GM23338 (cell line): ENCODE measurements at regions not wholly inside any gene's neighbourhood (a gene's known extent, or its start where the extent isn't known, plus 50 kb on each side); places are given as distances from the start of the nearest gene placed in this dataset.
"Not testable (repeated sequence)": the region's sequence is repeated elsewhere in the genome, so short reads cannot be mapped to it uniquely, and the experiment has no call there.

Source experiments
- ATAC-seq: fragments of 200-7000 bp; cut with Tn5 transposase; 3 replicates; pipeline ENCODE4 v1.9.1; 2020
- DNase-seq: peaks from one replicate; pipeline ENCODE4 v3.0.0-alpha.2; 2015; ENCODE audit warnings: low spot score
- H2AFZ ChIP-seq: fragments of 200-600 bp; sonication (generic); 2 replicates; pipeline ENCODE4 v1.8.0; 2016; ENCODE audit warnings: antibody characterized with exemption, mild to moderate bottlenecking, moderate library complexity
- H3F3A ChIP-seq: fragments of 200-600 bp; sonication (generic); replicated peaks from 2 replicates; pipeline ENCODE4 v1.8.0; 2017; ENCODE audit warnings: antibody characterized with exemption, mixed run types, low read depth
- H3K27ac ChIP-seq: fragments of 200-600 bp; sonication (generic); 2 replicates; pipeline ENCODE4 v1.6.1; 2016; ENCODE audit warnings: low read depth
- H3K27me3 ChIP-seq: fragments of 200-600 bp; sonication (generic); 2 replicates; pipeline ENCODE4 v1.8.0; 2016; ENCODE audit warnings: mild to moderate bottlenecking, mixed run types, moderate library complexity; ENCODE audit not compliant: insufficient read depth
- H3K36me3 ChIP-seq: fragments of 200-600 bp; sonication (generic); 2 replicates; pipeline ENCODE4 v1.8.0; 2016; ENCODE audit warnings: mild to moderate bottlenecking; ENCODE audit not compliant: insufficient read depth
- H3K4me1 ChIP-seq: fragments of 200-600 bp; sonication (generic); 2 replicates; pipeline ENCODE4 v1.8.0; 2016; ENCODE audit warnings: mild to moderate bottlenecking, moderate library complexity; ENCODE audit not compliant: insufficient read depth
- H3K4me2 ChIP-seq: fragments of 200-600 bp; sonication (generic); 2 replicates; pipeline ENCODE4 v1.7.1; 2017; ENCODE audit warnings: mixed run types
- H3K4me3 ChIP-seq: fragments of 200-600 bp; sonication (generic); 2 replicates; pipeline ENCODE4 v1.6.1; 2016; ENCODE audit warnings: mixed run types
- H3K79me2 ChIP-seq: fragments of 200-600 bp; sonication (generic); replicated peaks from 2 replicates; pipeline ENCODE4 v1.8.0; 2017; ENCODE audit warnings: mild to moderate bottlenecking; ENCODE audit not compliant: insufficient read depth
- H3K9me2 ChIP-seq: fragments of 200-600 bp; sonication (generic); 2 replicates; pipeline ENCODE4 v1.8.0; 2017; ENCODE audit not compliant: insufficient read depth
- H4K20me1 ChIP-seq: fragments of 200-600 bp; sonication (generic); replicated peaks from 2 replicates; pipeline ENCODE4 v1.8.0; 2017; ENCODE audit warnings: mild to moderate bottlenecking; ENCODE audit not compliant: insufficient read depth
- H3K27ac Mint-ChIP-seq: 2 replicates; pipeline ENCODE4 v1.8.0; 2020; ENCODE audit warnings: inconsistent platforms, mild to moderate bottlenecking, moderate library complexity, mixed read lengths
- H3K27me3 Mint-ChIP-seq: 3 replicates; pipeline ENCODE4 v1.8.0; 2022; ENCODE audit warnings: low read depth, mild to moderate bottlenecking, moderate library complexity, mixed read lengths, inconsistent platforms; ENCODE audit not compliant: insufficient read depth, poor library complexity
- H3K36me3 Mint-ChIP-seq: 3 replicates; pipeline ENCODE4 v1.8.0; 2021; ENCODE audit warnings: low read depth, mild to moderate bottlenecking, inconsistent platforms, moderate library complexity, mixed read lengths
- H3K4me1 Mint-ChIP-seq: 3 replicates; pipeline ENCODE4 v1.8.0; 2020; ENCODE audit warnings: mild to moderate bottlenecking, inconsistent platforms, mixed read lengths
- H3K4me3 Mint-ChIP-seq: 3 replicates; pipeline ENCODE4 v1.8.0; 2021; ENCODE audit warnings: moderate library complexity, mild to moderate bottlenecking, inconsistent platforms, mixed read lengths
- H3K9me3 Mint-ChIP-seq: 3 replicates; pipeline ENCODE4 v1.8.0; 2020; ENCODE audit warnings: moderate library complexity, mild to moderate bottlenecking, inconsistent platforms, mixed read lengths
- EZH2 ChIP-seq: fragments of 200-600 bp; sonication (generic); IDR thresholded peaks from one replicate; pipeline ENCODE4 v1.8.0; 2017; ENCODE audit warnings: antibody characterized with exemption, mild to moderate bottlenecking, low read depth; ENCODE audit not compliant: unreplicated experiment
- EZH2phosphoT487 ChIP-seq: fragments of 200-600 bp; sonication (generic); IDR thresholded peaks from one replicate; pipeline ENCODE4 v1.8.1; 2018; ENCODE audit warnings: antibody characterized with exemption; ENCODE audit not compliant: unreplicated experiment
- POLR2AphosphoS5 ChIP-seq: IDR thresholded peaks from 2 replicates; pipeline ENCODE4 v1.6.1; 2016; ENCODE audit warnings: antibody characterized with exemption, low read depth
- STAT1 ChIP-seq: IDR thresholded peaks from one replicate; pipeline ENCODE4 v1.6.1; 2016; ENCODE audit warnings: antibody characterized with exemption; ENCODE audit not compliant: unreplicated experiment
- ZNF114 ChIP-seq: fragments of 250-450 bp; sonication (Bioruptor Pico); IDR thresholded peaks from 2 replicates; pipeline ENCODE4 v1.5.0; 2020; ENCODE audit warnings: mild to moderate bottlenecking, moderate library complexity
- ZNF462 ChIP-seq: fragments of 250-450 bp; sonication (Bioruptor Pico); IDR thresholded peaks from 2 replicates; pipeline ENCODE4 v1.5.0; 2020; ENCODE audit warnings: mild to moderate bottlenecking, moderate library complexity
- TF ChIP-seq, protein P1 (sequence below), 2 experiments: fragments of 200-600 bp in 1 of 2; sonication (generic) in 1 of 2; conservative IDR thresholded peaks; 2 replicates each; pipeline versions ENCODE4 v1.5.1 to v1.6.1; 2016 to 2017; ENCODE audit warnings: antibody characterized with exemption in 2 of 2, low read depth in 2 of 2, mild to moderate bottlenecking in 2 of 2, moderate library complexity in 1 of 2
- TF ChIP-seq, protein P2 (sequence below): IDR thresholded peaks from one replicate; pipeline ENCODE4 v1.6.1; 2018; ENCODE audit warnings: antibody characterized with exemption; ENCODE audit not compliant: unreplicated experiment

- no peak for TF ChIP-seq ZNF462 (CRISPR knock-in tag)
- TF ChIP-seq STAT1, result no peak
- no peak for TF ChIP-seq EZH2
Observed at GRCh38 chr10:11663763-11664555, 52.5 kb upstream of the USP6NL start (continued).

GRCh38 chr10:11663126-11663515 lies 51.7 kb upstream of the USP6NL start:
- H3K4me1 ChIP-seq, ATAC-seq, H3K27ac Mint-ChIP-seq, DNase-seq, H3K36me3 ChIP-seq, H3K27me3 ChIP-seq, H3K4me3 Mint-ChIP-seq, H2AFZ ChIP-seq, H4K20me1 ChIP-seq, H3K79me2 ChIP-seq, H3K9me3 Mint-ChIP-seq, H3K27me3 Mint-ChIP-seq, H3K9me2 ChIP-seq, H3K4me3 ChIP-seq, H3K36me3 Mint-ChIP-seq, H3K4me2 ChIP-seq, H3K4me1 Mint-ChIP-seq, H3F3A ChIP-seq, H3K27ac ChIP-seq: not testable (repeated sequence)

GRCh38 chr10:11661441-11661840 lies 50.0 kb upstream of the USP6NL start:
- Histone ChIP-seq H3K36me3 (no peaks in the 10 kb centered on the region), H3K4me3 (no peak overlapping the region), H3F3A (no peaks in the 10 kb centered on the region), H4K20me1 (no peaks in the 10 kb centered on the region), H3K27ac (no peak overlapping the region), H2AFZ (no peak overlapping the region), H3K27me3 (no peaks in the 10 kb centered on the region), H3K79me2 (no peaks in the 10 kb centered on the region), H3K4me1 (no peaks in the 10 kb centered on the region), H3K4me2 (no peak overlapping the region), H3K9me2 (no peaks in the 10 kb centered on the region)
- no peak for DNase-seq
- Mint-ChIP-seq H3K9me3 (no peaks in the 10 kb centered on the region), H3K4me3 (no peak overlapping the region), H3K27me3 (peaks cover 3% of the 10 kb centered on the region), H3K36me3 (no peaks in the 10 kb centered on the region), H3K27ac (no peak overlapping the region), H3K4me1 (no peaks in the 10 kb centered on the region; the same call in 2 of the 3 replicates)
- ATAC-seq, result no peak
- TF ChIP-seq EZH2phosphoT487 (no peak), ZNF114 (CRISPR knock-in tag) (no peak), POLR2AphosphoS5 (no peak), EZH2 (no peak), STAT1 (no peak)
- TF ChIP-seq, protein P1, sequence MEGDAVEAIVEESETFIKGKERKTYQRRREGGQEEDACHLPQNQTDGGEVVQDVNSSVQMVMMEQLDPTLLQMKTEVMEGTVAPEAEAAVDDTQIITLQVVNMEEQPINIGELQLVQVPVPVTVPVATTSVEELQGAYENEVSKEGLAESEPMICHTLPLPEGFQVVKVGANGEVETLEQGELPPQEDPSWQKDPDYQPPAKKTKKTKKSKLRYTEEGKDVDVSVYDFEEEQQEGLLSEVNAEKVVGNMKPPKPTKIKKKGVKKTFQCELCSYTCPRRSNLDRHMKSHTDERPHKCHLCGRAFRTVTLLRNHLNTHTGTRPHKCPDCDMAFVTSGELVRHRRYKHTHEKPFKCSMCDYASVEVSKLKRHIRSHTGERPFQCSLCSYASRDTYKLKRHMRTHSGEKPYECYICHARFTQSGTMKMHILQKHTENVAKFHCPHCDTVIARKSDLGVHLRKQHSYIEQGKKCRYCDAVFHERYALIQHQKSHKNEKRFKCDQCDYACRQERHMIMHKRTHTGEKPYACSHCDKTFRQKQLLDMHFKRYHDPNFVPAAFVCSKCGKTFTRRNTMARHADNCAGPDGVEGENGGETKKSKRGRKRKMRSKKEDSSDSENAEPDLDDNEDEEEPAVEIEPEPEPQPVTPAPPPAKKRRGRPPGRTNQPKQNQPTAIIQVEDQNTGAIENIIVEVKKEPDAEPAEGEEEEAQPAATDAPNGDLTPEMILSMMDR (conservative IDR thresholded peaks at IDR 0.05; ENCODE audit: low read depth in 2 of 2), result no peak
- TF ChIP-seq, protein P2, sequence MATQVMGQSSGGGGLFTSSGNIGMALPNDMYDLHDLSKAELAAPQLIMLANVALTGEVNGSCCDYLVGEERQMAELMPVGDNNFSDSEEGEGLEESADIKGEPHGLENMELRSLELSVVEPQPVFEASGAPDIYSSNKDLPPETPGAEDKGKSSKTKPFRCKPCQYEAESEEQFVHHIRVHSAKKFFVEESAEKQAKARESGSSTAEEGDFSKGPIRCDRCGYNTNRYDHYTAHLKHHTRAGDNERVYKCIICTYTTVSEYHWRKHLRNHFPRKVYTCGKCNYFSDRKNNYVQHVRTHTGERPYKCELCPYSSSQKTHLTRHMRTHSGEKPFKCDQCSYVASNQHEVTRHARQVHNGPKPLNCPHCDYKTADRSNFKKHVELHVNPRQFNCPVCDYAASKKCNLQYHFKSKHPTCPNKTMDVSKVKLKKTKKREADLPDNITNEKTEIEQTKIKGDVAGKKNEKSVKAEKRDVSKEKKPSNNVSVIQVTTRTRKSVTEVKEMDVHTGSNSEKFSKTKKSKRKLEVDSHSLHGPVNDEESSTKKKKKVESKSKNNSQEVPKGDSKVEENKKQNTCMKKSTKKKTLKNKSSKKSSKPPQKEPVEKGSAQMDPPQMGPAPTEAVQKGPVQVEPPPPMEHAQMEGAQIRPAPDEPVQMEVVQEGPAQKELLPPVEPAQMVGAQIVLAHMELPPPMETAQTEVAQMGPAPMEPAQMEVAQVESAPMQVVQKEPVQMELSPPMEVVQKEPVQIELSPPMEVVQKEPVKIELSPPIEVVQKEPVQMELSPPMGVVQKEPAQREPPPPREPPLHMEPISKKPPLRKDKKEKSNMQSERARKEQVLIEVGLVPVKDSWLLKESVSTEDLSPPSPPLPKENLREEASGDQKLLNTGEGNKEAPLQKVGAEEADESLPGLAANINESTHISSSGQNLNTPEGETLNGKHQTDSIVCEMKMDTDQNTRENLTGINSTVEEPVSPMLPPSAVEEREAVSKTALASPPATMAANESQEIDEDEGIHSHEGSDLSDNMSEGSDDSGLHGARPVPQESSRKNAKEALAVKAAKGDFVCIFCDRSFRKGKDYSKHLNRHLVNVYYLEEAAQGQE, result no peak
